Coronary artery (tissue), 2 donors: ENCODE measurements at regions not wholly inside any gene's neighbourhood (a gene's known extent, or its start where the extent isn't known, plus 50 kb on each side); places are given as distances from the start of the nearest gene placed in this dataset.

Experiments
- DNase-seq: peaks from one replicate; pipeline ENCODE4 v3.0.0-alpha.2; 2017; ENCODE audit warnings: low spot score
- H3K27ac ChIP-seq, 2 donors: fragments of 200-600 bp; sonication (generic); one replicate each; pipeline ENCODE4 v1.5.1; 2016 to 2019
- H3K4me3 ChIP-seq: fragments of 200-600 bp; sonication (generic); 2 replicates; pipeline ENCODE4 v1.5.1; 2016; ENCODE audit warnings: mild to moderate bottlenecking, moderate library complexity
- TF ChIP-seq, protein P1 (sequence below): fragments of 200-600 bp; sonication (generic); IDR thresholded peaks from one replicate; pipeline ENCODE4 v1.5.1; 2019; ENCODE audit warnings: antibody characterized with exemption

DNA sequence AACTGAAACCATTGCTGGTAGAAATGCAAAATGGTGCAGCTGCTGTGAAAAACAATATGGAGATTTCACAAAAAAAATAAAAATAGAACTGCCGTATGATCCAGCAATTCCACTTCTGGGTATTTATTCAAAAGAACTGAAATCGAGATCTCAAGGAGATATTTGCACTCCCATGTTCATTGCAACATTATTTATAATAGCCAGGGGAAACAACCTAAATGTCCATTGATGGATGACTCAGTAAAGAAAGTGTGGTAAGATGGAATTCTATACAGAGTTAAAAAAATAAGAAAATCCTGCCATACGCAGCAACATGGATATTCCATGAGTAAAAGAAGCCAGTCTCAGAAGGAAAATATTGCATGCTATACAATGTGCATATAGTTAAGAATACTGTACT lies 290.6 kb upstream of the GHITM start:
- TF ChIP-seq, protein P1, sequence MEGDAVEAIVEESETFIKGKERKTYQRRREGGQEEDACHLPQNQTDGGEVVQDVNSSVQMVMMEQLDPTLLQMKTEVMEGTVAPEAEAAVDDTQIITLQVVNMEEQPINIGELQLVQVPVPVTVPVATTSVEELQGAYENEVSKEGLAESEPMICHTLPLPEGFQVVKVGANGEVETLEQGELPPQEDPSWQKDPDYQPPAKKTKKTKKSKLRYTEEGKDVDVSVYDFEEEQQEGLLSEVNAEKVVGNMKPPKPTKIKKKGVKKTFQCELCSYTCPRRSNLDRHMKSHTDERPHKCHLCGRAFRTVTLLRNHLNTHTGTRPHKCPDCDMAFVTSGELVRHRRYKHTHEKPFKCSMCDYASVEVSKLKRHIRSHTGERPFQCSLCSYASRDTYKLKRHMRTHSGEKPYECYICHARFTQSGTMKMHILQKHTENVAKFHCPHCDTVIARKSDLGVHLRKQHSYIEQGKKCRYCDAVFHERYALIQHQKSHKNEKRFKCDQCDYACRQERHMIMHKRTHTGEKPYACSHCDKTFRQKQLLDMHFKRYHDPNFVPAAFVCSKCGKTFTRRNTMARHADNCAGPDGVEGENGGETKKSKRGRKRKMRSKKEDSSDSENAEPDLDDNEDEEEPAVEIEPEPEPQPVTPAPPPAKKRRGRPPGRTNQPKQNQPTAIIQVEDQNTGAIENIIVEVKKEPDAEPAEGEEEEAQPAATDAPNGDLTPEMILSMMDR, result no peak
- Histone ChIP-seq H3K27ac (no peak overlapping the region), H3K4me3 (no peak overlapping the region)
- no peak for DNase-seq

DNA sequence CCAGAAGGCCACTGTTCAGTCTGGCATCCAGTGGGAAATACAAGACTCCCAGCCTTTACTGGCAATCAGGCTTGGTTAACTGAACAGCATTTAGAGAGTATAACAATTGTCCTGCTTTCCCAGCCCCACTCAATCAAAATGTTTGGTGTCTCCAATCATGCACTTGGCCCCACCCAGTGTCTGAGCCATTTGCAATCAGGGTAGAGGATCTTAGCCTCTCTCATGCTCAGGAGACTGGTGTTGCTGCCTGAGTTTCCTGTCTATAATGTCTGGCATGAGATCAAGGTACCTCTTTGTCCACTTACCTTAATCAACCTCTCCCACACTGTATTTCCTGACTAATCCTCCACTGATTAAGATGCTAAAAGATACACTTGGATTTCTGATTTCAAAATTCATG lies 290.2 kb upstream of the GHITM start:
- H3K27ac ChIP-seq, result no peak overlapping the region
- DNase-seq, result no peak
- TF ChIP-seq, protein P1, result no peak

DNA sequence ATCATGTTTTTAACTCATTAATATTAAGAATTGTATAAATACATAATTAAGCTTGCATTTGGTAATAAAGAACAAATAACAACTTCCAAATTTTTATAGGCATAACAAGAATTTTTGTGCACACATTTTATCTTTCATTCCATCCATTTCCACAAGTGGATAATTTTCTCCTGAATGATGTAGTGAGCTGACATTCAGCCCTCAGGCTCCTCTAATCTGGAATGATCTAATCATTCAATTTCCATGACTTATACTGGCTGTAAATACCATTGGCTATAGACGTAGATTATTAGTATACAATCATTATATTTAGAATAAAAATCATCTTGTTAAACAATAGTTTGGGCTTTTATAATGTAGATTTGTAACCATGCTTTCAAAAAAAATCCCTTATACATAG lies 287.2 kb upstream of the GHITM start:
- TF ChIP-seq, protein P1, result no peak
- Histone ChIP-seq H3K4me3 (no peak overlapping the region), H3K27ac (no peak overlapping the region)
- DNase-seq, result no peak

More for the DNA sequence above, 290.2 kb upstream of the GHITM start:
- H3K4me3 ChIP-seq, result no peak overlapping the region

DNA sequence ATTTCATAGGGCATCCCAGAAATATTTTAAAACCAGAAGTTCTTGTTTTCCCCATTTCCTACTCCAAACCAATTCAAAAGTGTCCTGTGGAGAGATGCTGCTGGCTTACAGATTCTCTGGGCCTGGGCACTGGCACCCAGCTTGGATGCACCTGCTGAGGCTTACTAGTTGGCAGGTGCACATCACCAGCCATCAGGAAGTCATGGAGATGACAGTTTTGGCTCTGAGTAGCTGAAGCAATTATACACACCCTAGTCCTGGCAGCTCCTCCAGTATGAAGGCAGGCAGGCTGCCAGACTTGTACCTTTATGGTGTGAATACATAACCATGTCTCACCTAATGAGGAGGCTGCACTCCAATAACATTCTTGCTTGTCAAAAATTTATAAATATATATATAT lies 276.6 kb upstream of the GHITM start:
- DNase-seq, result no peak
- Histone ChIP-seq H3K27ac (no peak overlapping the region), H3K4me3 (no peak overlapping the region)
- TF ChIP-seq, protein P1, result no peak

DNA sequence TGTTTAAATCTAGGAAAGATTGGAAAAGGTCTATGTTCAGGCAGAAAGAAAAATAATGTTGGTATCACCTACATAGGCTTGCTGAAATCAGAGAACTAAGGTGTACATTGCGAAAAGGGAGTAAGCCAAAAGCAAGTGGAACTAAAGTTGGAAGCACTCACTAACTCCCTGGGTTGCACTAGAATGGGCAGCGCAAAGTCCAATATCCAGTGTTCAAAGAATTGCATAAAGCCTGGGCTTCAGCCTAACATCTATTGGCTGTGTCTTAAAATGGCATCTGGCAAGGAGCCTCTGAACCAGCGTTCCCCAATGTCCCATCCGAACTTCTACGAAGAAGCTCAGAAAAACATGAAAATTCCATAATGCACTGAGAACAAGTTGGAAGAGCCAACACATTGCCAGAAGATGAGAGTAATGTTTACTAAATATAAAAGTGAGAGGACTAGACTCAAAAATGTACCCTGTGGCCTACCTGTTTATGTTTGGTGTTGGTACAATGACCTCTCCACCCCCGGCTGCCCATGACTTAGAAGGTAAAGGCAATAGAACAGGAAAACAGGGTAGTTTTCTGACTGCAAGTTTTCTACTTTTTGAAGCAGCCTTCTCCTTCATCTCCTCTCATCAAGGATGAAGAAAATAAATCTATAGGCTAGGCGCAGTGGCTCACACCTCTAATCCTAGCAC lies 275.9 kb upstream of the GHITM start:
- Histone ChIP-seq H3K4me3 (no peak overlapping the region), H3K27ac (no peak overlapping the region)
- TF ChIP-seq, protein P1, result no peak
- no peak for DNase-seq

DNA sequence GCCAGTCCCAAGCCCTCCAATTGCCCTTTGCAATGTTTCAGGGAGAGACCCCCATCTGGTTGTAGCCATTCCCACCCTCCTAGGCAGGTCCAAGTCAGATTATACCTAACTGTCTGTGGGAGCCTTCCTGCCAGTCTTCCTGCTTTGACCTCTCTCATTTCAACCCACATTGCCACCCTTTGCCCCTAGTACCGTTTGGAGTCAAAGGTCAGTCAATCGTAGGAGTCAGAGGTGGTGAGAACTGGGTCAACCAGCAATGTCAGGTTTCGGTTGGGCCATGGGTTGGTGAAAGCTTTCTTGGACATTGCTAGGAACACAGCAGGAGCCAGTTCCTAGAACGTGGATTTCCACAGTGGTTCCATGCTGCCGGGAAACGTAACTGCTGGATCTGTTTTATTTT lies 269.4 kb upstream of the GHITM start:
- TF ChIP-seq, protein P1, result no peak
- no peak for DNase-seq
- Histone ChIP-seq H3K4me3 (no peak overlapping the region), H3K27ac (no peak overlapping the region)

DNA sequence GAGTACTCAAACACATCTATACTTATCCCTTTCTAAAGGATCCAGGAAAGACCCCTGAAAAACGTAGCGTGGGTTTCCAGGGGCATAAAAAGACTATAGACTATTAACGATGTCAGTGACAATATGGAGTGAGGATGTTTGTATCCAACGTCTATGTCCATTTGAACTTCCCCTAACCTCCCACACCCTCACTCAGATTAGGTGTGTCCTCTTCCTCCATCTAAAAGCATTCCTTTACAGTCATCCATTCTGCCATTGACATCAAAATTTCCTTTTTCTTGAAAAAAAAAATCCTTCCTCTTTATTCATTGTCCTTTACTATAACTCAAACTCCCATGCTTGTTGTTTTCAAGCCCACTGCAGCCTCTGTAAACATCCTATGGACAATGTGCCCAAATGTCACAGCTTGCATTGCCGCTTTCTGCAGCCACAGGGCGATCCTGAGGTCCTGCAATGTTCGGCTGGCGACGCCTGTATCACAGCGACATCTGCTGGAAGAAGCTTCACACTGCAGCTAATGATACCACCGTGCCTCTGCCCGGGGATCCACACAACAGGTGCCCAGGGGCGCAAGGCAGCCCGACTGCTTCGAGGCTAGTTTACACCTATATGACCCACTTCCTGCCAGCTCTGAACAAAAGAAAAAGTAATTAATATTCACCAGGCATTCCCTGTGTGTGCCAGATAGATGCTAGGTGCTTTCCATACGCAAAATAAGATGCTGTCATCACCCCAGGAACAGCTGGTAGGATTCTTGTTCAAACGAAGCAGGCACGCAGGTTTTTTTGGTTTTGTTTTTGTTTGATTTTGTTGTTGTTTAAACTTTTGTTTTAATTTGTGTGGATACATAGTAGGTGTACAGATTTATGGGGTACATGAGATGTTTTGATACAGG lies 267.9 kb upstream of the GHITM start:
- H3K4me3 ChIP-seq, result no peak overlapping the region
- TF ChIP-seq, protein P1, result peak; percentile 65
- no peak for DNase-seq
- no peak overlapping the region for H3K27ac ChIP-seq
